ENCODE measurements at regions not wholly inside any gene's neighbourhood (a gene's known extent, or its start where the extent isn't known, plus 50 kb on each side); places are given as distances from the start of the nearest gene placed in this dataset.

- Histone ChIP-seq H4K20me1 (ENCODE audit: insufficient read depth, low read length) (no peaks in the 10 kb centered on the region), H3K79me2 (ENCODE audit: insufficient read depth, low read length) (no peaks in the 10 kb centered on the region), H3K9me2 (ENCODE audit: low read depth, low read length) (no peaks in the 10 kb centered on the region), H3K27ac (ENCODE audit: low read depth, low read length, poor library complexity, severe bottlenecking) (no peak overlapping the region), H3K4me3 (ENCODE audit: low read depth, low read length, poor library complexity, severe bottlenecking) (no peak overlapping the region), H3K27me3 (ENCODE audit: insufficient read depth, low read length) (no peaks in the 10 kb centered on the region), H2AFZ (ENCODE audit: low read length) (no peak overlapping the region), H3F3A (ENCODE audit: insufficient read depth, low read length) (no peaks in the 10 kb centered on the region), H3K4me1 (ENCODE audit: insufficient read depth, low read length, severe bottlenecking) (no peaks in the 10 kb centered on the region), H3K36me3 (ENCODE audit: insufficient read depth, low read length) (no peaks in the 10 kb centered on the region), H3K9me3 (ENCODE audit: low read length) (no peaks in the 10 kb centered on the region), H3K9ac (ENCODE audit: low read length) (no peak overlapping the region), H3K4me2 (ENCODE audit: low read length) (no peak overlapping the region)
- TF ChIP-seq CTCF (IDR thresholded peaks at IDR 0.05; ENCODE audit: low read length) (no peak), EZH2 (IDR thresholded peaks at IDR 0.05; ENCODE audit: borderline replicate concordance, low read length) (no peak)
Observed at GRCh38 chr2:224141304-224141703, 102.2 kb upstream of the SERPINE2 start.

- H3K4me3 ChIP-seq (ENCODE audit: low read depth, low read length, poor library complexity, severe bottlenecking): no peak overlapping the region
- H3K9me2 ChIP-seq (ENCODE audit: low read depth, low read length): no peaks in the 10 kb centered on the region
- no peaks in the 10 kb centered on the region for H3K36me3 ChIP-seq (ENCODE audit: insufficient read depth, low read length)
- no peaks in the 10 kb centered on the region for H3F3A ChIP-seq (ENCODE audit: insufficient read depth, low read length)
- H3K4me1 ChIP-seq (ENCODE audit: insufficient read depth, low read length, severe bottlenecking): no peaks in the 10 kb centered on the region
- H3K79me2 ChIP-seq (ENCODE audit: insufficient read depth, low read length): no peaks in the 10 kb centered on the region
- no peak overlapping the region for H3K9ac ChIP-seq (ENCODE audit: low read length)
- H2AFZ ChIP-seq (ENCODE audit: low read length): no peak overlapping the region
- H3K27me3 ChIP-seq (ENCODE audit: insufficient read depth, low read length): no peaks in the 10 kb centered on the region
- TF ChIP-seq EZH2 (IDR thresholded peaks at IDR 0.05; ENCODE audit: borderline replicate concordance, low read length) (no peak), CTCF (IDR thresholded peaks at IDR 0.05; ENCODE audit: low read length) (no peak)
- no peaks in the 10 kb centered on the region for H3K9me3 ChIP-seq (ENCODE audit: low read length)
- H4K20me1 ChIP-seq (ENCODE audit: insufficient read depth, low read length): no peaks in the 10 kb centered on the region
- H3K4me2 ChIP-seq (ENCODE audit: low read length): no peak overlapping the region
- no peak overlapping the region for H3K27ac ChIP-seq (ENCODE audit: low read depth, low read length, poor library complexity, severe bottlenecking)
Observed at GRCh38 chr2:224137208-224137607, 98.1 kb upstream of the SERPINE2 start.

GRCh38 chr2:224136396-224136795 is 97.3 kb upstream of the SERPINE2 start:
- H2AFZ ChIP-seq (ENCODE audit: low read length): no peak overlapping the region
- H3K9me3 ChIP-seq (ENCODE audit: low read length): no peaks in the 10 kb centered on the region
- no peaks in the 10 kb centered on the region for H3F3A ChIP-seq (ENCODE audit: insufficient read depth, low read length)
- no peak overlapping the region for H3K4me3 ChIP-seq (ENCODE audit: low read depth, low read length, poor library complexity, severe bottlenecking)
- no peak overlapping the region for H3K4me2 ChIP-seq (ENCODE audit: low read length)
- H4K20me1 ChIP-seq (ENCODE audit: insufficient read depth, low read length): no peaks in the 10 kb centered on the region
- no peaks in the 10 kb centered on the region for H3K9me2 ChIP-seq (ENCODE audit: low read depth, low read length)
- H3K79me2 ChIP-seq (ENCODE audit: insufficient read depth, low read length): no peaks in the 10 kb centered on the region
- H3K27ac ChIP-seq (ENCODE audit: low read depth, low read length, poor library complexity, severe bottlenecking): no peak overlapping the region
- no peaks in the 10 kb centered on the region for H3K4me1 ChIP-seq (ENCODE audit: insufficient read depth, low read length, severe bottlenecking)
- H3K27me3 ChIP-seq (ENCODE audit: insufficient read depth, low read length): no peaks in the 10 kb centered on the region
- no peak overlapping the region for H3K9ac ChIP-seq (ENCODE audit: low read length)
- no peaks in the 10 kb centered on the region for H3K36me3 ChIP-seq (ENCODE audit: insufficient read depth, low read length)
- TF ChIP-seq EZH2 (IDR thresholded peaks at IDR 0.05; ENCODE audit: borderline replicate concordance, low read length): no peak
- TF ChIP-seq CTCF (IDR thresholded peaks at IDR 0.05; ENCODE audit: low read length): no peak

Measured in OCI-LY1 (cell line).